Astrocyte (in vitro differentiated cells and primary cell): ENCODE measurements at regions not wholly inside any gene's neighbourhood (a gene's known extent, or its start where the extent isn't known, plus 50 kb on each side); places are given as distances from the start of the nearest gene placed in this dataset.

Source experiments
- EZH2 ChIP-seq: IDR thresholded peaks from 2 replicates; pipeline ENCODE4 v1.6.1; 2012; ENCODE audit warnings: mild to moderate bottlenecking, low read length, inconsistent platforms; ENCODE audit not compliant: insufficient read depth
- TF ChIP-seq, protein P1 (sequence below): IDR thresholded peaks from 2 replicates; pipeline ENCODE4 v1.5.1; 2011; ENCODE audit warnings: low read depth, mild to moderate bottlenecking, inconsistent platforms, low read length, moderate library complexity; ENCODE audit not compliant: insufficient read depth

DNA sequence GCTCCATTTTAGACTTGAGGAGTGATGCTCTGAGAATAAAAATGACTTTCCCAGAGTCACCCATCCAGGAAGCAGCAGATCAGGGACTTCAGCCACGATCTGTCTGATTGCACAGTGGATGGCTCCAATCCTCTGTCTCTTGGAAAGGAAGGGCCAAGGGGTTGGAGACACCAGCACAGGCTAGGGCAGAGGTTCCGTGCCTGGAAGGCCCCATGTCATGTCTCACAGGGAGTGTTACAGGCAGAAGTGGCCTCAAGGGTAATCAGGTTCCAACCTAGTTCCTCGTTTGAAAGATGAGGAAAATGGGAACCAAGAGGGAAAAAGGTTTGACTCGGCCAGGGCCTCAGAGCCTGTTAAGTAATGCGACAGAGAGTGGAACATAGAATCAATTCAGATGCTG lies 160.0 kb downstream of the EFNB1 start:
- TF ChIP-seq EZH2 = no peak
- TF ChIP-seq, protein P1, sequence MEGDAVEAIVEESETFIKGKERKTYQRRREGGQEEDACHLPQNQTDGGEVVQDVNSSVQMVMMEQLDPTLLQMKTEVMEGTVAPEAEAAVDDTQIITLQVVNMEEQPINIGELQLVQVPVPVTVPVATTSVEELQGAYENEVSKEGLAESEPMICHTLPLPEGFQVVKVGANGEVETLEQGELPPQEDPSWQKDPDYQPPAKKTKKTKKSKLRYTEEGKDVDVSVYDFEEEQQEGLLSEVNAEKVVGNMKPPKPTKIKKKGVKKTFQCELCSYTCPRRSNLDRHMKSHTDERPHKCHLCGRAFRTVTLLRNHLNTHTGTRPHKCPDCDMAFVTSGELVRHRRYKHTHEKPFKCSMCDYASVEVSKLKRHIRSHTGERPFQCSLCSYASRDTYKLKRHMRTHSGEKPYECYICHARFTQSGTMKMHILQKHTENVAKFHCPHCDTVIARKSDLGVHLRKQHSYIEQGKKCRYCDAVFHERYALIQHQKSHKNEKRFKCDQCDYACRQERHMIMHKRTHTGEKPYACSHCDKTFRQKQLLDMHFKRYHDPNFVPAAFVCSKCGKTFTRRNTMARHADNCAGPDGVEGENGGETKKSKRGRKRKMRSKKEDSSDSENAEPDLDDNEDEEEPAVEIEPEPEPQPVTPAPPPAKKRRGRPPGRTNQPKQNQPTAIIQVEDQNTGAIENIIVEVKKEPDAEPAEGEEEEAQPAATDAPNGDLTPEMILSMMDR = no peak
